GM19372 (cell line): ENCODE measurements at regions not wholly inside any gene's neighbourhood (a gene's known extent, or its start where the extent isn't known, plus 50 kb on each side); places are given as distances from the start of the nearest gene placed in this dataset.

ENCODE experiments used
- ATAC-seq: cut with Tn5 transposase; IDR thresholded peaks from one replicate; pipeline ENCODE4 v1.9.1; 2021; ENCODE audit warnings: mild to moderate bottlenecking, low read depth, moderate library complexity; ENCODE audit not compliant: unreplicated experiment

- no peak for ATAC-seq
Observed at GRCh38 chr14:106848330-106849121, 1322.1 kb downstream of the TMEM121 start.

DNA sequence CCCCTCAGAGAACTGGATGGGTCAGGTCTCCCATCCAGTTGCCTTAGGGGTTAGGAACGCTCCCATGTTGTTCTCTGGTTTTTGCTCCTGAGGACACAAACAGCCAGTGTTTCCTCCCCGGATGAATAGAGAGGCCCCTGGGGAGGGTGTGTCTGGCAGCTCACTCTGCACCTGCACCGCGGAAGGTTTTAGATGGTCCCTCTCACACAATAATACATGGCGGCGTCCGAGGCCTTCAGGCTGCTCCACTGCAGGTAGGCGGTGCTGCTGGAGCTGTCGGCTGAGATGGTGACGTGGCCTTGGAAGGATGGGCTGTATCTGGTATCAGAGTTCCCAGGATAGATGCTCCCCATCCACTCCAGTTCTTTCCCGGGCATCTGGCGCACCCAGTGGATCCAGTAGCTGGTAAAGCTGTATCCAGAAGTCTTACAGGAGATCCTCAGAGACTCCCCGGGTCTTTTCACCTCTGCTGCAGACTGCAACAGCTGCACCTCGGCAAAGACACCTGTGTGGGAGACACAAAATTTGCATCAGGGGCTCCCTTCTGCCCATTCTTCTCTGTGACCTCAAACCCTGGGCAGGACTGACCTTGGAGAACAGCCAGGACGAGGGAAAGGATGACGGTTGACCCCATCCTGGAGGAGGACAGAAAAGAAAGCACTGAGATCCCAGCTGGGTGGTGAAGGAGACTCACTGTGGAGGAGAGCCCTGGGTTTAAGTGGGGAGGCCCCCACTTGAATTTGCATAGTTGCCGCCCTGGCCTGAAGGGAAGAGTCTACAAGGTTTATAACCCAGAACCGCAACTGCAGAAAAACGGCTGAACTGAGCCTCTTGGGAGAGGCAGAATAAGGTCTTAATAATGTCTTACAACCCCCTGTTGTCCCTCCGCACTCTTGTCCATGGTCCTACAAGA, 1324.8 kb downstream of the TMEM121 start:
- peak; percentile 68 for ATAC-seq

DNA sequence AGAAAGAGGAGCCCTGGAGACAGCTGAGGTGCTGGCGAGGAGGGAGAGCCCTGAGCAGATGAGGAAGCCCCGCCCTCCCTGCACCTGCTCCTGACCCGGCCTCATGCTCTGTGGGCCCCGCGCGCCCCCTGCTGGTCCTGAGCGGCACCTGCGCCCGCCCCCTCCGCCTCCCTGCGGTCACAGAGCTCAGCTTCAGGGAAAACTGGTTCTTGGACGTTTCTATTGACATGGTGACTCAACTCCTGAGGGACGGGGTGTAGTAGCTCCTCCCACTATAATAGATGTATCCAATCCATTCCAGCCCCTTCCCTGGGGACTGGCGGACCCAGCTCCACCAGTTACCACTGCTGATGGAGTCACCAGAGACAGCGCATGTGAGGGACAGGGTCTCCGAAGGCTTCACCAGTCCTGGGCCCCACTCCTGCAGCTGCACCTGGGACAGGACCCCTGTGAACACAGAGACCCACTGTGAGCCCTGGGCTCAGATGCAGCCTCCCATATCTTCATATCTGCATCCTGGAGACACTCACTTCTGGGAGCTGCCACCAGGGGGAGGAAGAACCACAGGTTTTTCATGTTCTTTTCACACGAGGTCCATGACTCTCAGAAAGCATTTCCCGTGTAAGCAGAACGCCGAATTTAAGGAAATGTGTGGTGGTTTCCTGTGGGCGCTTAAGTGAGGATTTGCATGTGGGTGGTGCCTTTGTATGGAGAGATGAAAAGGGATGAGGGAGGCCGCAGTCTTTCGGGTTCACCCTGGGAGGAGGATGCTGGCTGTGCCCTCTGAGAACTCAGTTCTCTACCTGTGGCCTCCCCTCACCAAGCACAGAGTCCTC, 1346.4 kb downstream of the TMEM121 start:
- no peak for ATAC-seq

DNA sequence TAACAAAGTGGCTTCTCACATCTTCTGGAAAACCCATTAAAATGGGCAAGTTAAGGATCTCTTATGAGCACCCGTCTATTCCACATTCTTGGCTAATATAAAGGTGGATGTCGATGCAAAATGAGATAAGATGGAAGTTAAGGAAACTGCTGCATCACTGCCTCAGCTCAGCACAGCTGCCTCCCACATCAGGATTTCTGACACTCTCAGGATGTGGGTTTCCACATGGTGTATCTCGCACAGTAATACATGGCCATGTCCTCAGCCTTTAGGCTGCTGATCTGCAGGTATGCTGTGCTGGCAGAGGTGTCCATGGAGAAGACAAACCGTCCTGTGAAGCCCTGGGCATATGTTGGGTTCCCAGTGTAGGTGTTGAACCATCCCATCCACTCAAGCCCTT, 1348.0 kb downstream of the TMEM121 start:
- ATAC-seq: no peak

- ATAC-seq: no peak
Observed at GRCh38 chr14:106875503-106875902, 1349.1 kb downstream of the TMEM121 start.

- ATAC-seq: no peak
Observed at GRCh38 chr14:106876711-106877110, 1350.3 kb downstream of the TMEM121 start.

DNA sequence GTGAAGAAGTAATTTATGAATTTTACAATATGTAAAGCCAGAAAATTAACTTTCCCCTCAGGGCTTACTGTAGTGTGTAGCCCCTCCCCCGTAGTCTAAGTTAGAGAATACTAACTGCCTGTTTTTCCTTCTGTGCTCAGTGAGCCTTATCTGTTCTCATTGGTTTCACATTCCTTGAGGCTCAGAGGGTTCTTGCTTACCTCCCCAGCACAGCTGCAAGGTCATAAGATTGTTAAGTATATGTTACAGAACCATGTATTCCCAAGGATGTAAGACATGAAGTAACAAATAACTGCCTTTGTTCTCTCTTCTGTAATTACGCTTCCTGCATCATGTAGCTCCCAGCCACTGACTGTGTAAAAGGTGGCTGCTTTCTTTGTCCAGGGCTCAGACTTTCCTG, 1351.1 kb downstream of the TMEM121 start:
- ATAC-seq: no peak

DNA sequence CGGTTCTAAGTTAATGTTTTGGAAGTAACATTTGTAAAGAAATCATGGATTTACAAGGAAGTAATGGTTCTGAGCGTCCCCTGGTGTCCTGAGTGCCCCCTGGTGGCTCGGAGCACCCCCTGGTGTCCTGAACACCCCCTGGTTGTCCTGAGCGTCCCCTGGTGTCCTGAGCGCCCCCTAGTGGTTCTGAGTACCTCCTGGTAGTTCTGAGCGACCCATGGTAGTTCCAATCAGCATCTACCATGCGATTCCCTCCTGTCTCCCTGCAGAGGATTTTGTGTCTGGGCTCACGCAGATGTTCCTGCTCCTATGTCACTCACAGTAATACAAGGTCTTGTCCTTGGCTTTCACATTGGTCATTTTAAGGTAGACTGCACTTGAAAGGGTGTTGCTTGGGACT, 1352.9 kb downstream of the TMEM121 start:
- ATAC-seq: no peak

DNA sequence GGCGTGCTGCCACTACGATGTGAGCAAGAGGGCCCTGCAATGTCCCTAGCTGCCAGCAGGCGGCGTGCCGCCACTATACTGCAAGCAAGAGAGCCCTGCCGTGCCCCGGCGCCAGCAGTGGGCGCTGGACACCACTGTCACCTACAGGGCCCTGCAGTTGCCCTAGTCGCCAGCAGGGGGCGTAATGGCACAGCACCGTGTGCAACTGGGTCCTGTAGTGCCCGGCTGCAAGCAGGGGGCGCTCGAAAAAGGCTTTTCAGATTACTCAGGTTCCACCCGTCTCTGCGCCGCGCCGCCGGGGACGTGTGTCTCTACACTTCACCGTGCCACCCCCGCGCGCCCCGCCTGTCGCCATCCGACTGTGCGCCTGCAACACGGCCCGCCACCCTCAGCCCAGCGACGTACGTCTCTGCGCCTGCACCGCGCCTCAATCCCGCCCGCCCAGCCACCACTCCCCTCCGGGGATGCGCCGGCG, 1356.9 kb downstream of the TMEM121 start:
- ATAC-seq: no peak
